G401 (cell line): ENCODE measurements at regions not wholly inside any gene's neighbourhood (a gene's known extent, or its start where the extent isn't known, plus 50 kb on each side); places are given as distances from the start of the nearest gene placed in this dataset.

Experiments used
- DNase-seq: peaks from one replicate; pipeline ENCODE4 v3.0.0-alpha.2; 2015; ENCODE audit warnings: low spot score
- in situ Hi-C: cut with HindIII; loops from 2 replicates; pipeline ENCODE4 v1.10.0; 2016; ENCODE audit warnings: low sequenced_read_pairs, mixed read lengths

- in situ Hi-C loops: no loop called here
- DNase-seq: no peak
Observed at GRCh38 chr22:49195636-49196035, 632.0 kb downstream of the BRD1 start.

DNA sequence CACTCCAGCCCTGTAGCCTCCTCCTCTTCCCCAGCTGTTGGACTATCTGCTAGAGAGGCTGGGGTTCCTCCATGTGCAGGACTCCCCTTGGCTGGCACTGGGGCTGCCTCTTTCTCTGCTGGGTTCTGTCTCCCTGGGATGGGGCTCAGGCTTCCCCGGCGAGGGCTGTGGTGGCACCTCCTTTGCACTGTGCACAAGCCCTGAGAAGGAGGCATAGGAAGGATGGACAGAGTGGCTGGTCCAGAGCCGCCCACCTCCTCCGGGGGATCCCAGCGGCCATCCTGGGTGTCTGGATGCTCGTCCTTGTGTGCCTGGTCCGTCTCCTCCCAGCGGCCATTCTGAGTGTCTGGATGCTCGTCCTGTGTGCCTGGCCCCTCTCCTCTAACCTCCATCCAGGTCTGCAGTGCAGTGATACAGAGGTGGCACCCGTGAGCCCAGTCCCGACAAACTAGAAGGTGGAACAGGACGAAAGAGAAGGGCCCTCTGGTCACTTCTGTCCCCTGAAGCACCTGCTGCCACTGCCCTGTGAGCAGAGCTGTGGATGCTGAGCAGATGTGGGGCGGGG is 633.7 kb downstream of the BRD1 start:
- in situ Hi-C loops: no loop called here
- no peak for DNase-seq

- peak; percentile 8 for DNase-seq
- in situ Hi-C loops: no loop called here
Observed at GRCh38 chr22:49193348-49193747, 634.3 kb downstream of the BRD1 start.

DNA sequence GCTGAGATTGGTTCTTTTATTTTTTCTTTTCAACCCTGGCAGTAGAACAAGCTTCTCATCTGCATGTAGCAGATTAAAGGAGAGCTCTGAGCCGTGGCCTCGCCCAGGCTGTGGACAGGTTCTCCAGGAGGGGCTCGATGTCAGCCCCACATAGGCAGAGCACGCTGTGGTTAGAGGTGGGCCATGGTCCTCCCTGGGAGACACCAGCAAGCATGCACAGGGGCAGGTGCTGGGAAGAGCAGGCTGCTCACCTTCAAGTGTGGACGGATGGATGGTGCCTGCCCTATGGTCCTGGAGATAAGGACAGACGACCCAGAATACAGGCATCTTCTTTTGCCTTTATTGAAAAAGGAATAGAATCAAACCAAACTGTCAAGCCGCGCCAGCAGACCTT is 634.8 kb downstream of the BRD1 start:
- no peak for DNase-seq
- in situ Hi-C loops: no loop called here

GRCh38 chr22:49192180-49192856 is 635.4 kb downstream of the BRD1 start:
- in situ Hi-C loops: no loop called here

DNA sequence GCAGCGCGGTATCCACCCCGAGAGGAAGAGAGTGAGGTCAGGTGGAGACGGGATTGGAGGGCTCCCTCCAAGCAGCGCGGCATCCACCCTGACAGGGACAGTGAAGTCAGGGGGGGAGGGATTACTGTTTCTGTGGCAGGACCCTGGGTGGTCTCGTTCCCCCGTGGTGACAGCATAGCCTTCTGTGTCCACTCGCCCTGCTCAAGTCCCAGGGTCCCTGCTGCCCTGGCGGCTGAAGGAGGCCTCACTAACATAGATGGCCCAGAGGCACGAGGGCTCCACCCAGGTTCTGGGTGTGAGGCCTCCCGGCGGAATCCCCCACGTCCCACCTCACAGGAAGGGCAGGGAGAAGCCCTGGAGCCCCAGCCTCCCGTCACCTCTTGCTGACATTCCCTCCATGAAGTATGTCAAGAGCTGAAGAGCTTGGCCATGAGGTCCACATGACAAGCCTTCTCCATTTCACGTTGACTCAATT is 636.1 kb downstream of the BRD1 start:
- in situ Hi-C loops: no loop called here
- DNase-seq: no peak

More at GRCh38 chr22:49192180-49192856, 635.4 kb downstream of the BRD1 start:
- no peak for DNase-seq

- DNase-seq: no peak
- in situ Hi-C loops: no loop called here
Observed at GRCh38 chr22:49190816-49191505, 636.7 kb downstream of the BRD1 start.

DNA sequence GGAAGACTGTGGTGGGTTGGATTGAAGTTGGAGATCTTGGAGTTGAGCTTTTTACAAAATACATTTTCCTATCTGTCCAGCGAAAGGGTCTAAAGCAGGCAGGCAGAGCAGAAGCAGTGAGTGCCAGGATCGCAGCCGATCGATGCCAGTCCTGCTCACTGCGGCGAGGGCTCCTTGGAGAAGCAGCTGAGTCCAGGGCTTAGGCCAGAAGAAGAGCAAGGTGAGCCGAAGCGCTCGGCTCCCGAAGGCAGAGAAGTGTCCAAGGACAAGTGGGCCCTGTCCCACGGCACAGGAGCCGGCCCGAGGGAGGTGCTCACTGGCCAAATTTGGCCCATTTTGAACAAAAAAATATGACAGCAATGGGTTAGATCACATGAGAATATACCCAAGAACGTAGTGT is 637.8 kb downstream of the BRD1 start:
- in situ Hi-C loops: no loop called here
- no peak for DNase-seq

- in situ Hi-C loops: no loop called here
- DNase-seq: no peak
Observed at GRCh38 chr22:49188591-49188990, 639.1 kb downstream of the BRD1 start.

GRCh38 chr22:49188091-49188490 is 639.6 kb downstream of the BRD1 start:
- in situ Hi-C loops: no loop called here
- DNase-seq: no peak

- DNase-seq: no peak
- in situ Hi-C loops: no loop called here
Observed at GRCh38 chr22:49186762-49187161, 640.9 kb downstream of the BRD1 start.

GRCh38 chr22:49186293-49186692 is 641.4 kb downstream of the BRD1 start:
- DNase-seq: no peak
- in situ Hi-C loops: no loop called here

- in situ Hi-C loops: no loop called here
- DNase-seq: no peak
Observed at GRCh38 chr22:49185312-49185969, 642.2 kb downstream of the BRD1 start.

- no peak for DNase-seq
- in situ Hi-C loops: no loop called here
Observed at GRCh38 chr22:49184736-49185135, 642.9 kb downstream of the BRD1 start.

- in situ Hi-C loops: no loop called here
- no peak for DNase-seq
Observed at GRCh38 chr22:49183826-49184216, 643.9 kb downstream of the BRD1 start.

DNA sequence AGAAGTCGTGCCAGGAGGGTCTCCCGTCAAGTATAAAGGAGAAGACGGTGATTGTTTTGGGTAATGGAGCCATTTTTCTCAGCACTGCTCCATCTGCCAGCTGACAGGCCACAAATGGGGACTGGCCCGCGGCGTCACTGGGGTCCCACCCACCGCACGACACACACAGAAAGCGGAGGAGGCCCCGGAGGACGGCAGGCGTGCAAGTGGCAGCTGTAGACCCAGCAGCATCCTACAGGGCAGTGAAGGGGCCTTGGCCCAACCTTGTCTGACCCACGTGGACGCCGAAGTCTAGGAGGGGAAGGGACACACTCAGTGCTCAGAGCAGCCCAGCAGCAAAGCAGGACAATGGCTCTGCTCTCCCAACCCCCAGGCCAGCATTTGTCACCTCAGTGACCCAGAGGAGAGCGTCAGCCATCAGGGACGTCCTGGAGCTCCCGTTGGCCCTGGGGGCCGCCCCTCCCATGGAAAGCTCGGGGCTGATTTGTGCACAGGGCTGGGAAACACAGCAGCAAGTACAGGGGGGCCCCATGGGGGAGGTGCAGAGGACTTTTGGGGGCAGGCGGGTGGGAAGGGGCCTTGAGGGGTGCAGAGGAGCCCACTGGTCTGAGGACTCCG is 644.4 kb downstream of the BRD1 start:
- in situ Hi-C loops: no loop called here
- DNase-seq: no peak

- in situ Hi-C loops: no loop called here
Observed at GRCh38 chr22:49182416-49182815, 645.3 kb downstream of the BRD1 start.

DNA sequence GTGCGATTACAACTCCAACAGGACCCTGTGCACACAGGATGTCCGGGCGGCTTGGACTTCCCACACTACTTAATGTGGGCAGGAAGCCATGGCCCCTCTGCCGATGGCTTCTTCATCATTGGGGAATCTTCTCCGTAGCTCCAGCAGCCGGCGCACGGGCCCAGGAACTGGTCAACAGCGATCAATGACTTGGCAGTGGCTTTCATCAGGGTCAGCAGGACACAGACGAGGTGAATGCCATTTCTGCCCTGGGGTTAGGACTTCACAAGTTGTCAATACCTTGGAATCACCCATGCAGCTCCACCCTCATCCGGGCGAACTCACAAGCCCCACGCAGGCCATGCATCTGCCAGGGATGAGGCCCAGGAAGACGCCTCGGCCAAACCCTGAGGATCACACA is 645.7 kb downstream of the BRD1 start:
- in situ Hi-C loops: no loop called here
- DNase-seq: no peak

More at GRCh38 chr22:49182416-49182815, 645.3 kb downstream of the BRD1 start:
- no peak for DNase-seq

DNA sequence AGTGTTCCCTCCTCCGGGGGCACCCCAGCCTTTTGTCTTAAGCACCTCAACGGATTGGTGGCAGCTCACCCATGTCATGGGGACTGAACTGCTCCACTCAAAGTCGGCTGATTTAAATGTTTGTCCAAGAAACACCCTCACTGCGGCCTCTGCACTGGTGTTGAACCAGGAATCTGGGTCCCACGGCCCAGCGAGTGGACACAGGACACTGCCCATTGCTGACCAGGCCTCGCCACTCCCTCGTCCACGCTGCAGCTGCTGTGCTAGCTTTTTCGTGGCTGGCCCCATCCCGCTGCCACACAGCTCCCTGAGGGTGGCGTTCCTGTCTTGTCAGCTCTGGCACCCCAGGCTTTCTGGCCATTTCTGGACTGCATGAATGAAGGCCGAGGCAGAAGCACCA is 646.2 kb downstream of the BRD1 start:
- in situ Hi-C loops: no loop called here
- DNase-seq: no peak

DNA sequence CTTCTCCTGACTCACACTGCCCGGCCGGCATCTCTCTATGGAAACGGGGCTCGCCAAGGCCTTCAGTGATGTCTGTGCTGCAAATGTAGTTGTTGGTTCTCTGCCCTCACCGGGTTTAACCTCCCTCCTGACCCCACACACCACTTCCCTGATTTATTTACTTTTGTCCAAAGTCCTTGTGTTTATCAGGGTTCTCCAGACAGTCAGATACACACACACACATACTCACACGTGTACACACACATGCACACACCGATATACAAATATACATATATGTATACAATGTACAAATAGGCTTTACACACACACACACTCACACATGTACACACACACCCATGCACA is 647.0 kb downstream of the BRD1 start:
- no peak for DNase-seq
- in situ Hi-C loops: no loop called here
